Kasumi-1 (cell line): ENCODE measurements at regions not wholly inside any gene's neighbourhood (a gene's known extent, or its start where the extent isn't known, plus 50 kb on each side); places are given as distances from the start of the nearest gene placed in this dataset.
"Not testable (repeated sequence)": the region's sequence is repeated elsewhere in the genome, so short reads cannot be mapped to it uniquely, and the experiment has no call there.

Experiments used
- DNase-seq, 2 experiments: peaks; one replicate each; lab custom pipeline; 2025; lab: John Stamatoyannopoulos, UW

- no peak for DNase-seq
These were observed 1622.1 kb downstream of the STIM2 start for GRCh38 chr4:28482580-28483270.

DNA sequence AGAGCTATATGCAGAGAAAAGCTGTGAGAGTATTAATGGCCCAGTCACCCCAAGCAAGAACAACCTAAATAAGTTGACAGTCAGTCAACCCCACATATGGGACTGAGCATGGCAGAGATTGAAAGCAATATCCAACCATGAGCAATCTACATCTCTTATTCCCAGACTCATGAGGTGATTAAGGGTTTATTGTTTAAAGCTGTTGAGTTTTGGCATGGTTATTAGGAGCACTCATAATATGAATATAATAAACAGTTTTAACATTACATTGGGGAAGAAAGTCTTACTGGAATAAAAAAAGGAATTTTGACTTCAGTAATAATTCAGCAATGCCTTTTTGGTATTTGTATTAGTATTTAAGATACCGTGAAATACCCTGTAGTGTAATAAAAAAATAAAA lies 1627.4 kb downstream of the STIM2 start:
- DNase-seq, result no peak

GRCh38 chr4:28490669-28491068 lies 1630.0 kb downstream of the STIM2 start:
- no peak for DNase-seq

GRCh38 chr4:28505064-28505463 lies 1644.4 kb downstream of the STIM2 start:
- no peak for DNase-seq

DNA sequence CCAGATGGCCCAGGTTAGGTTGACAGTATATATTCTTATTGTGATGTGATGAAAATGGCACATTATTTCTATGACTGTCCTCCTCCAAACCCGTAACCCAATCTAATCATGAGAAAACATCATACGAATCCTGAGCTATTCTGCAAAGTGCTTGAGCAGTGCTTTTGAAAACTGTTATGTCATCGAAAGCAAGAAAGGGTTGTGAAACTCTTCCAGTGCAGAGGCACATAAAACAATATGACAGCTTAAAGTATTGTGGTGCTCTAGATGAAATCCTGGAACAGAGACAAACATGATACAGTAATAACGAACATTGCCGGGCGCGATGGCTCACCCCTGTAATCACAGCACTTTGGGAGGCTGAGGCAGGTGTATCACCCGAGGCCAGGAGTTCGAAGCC lies 1648.0 kb downstream of the STIM2 start:
- no peak for DNase-seq

DNA sequence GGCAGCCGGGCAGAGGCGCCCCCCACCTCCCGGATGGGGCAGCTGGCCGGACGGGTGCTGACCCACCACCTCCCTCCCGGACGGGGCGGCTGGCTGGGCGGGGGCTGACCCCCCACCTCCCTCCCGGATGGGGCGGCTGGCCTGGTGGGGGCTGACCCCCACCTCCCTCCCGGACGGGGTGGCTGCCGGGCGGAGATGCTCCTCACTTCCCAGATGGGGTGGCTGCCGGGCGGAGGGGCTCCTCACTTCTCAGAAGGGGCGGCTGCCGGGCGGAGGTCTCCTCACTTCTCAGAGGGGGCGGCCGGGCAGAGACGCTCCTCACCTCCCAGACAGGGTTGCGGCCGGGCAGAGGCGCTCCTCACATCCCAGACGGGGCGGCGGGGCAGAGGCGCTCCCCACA lies 1654.1 kb downstream of the STIM2 start:
- DNase-seq, result not testable (repeated sequence)

GRCh38 chr4:28518561-28519165 lies 1658.0 kb downstream of the STIM2 start:
- DNase-seq, result no peak

DNA sequence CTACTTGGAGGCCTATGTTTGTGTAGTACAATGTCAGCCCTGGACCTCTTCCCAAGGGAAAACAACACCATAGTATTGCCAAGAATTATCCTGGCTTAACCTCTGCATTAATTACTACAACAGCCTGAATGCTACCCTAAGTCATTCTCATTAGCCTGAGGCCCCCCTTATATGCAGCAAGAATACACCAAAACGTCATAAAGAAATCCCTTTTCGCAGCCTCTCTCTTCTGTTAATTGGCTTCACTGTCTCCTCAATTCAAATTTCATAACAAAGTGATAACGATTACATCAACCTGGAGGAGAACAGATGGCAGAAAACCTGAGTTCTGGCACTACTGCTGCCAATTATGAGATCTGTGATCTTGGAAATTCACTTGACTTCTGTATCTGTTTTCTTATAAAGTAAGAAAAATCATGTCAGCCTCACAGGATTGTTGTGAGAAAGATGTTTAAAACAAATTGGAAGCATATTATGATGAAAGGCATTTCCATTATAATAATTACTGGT lies 1663.1 kb downstream of the STIM2 start:
- DNase-seq, result no peak

DNA sequence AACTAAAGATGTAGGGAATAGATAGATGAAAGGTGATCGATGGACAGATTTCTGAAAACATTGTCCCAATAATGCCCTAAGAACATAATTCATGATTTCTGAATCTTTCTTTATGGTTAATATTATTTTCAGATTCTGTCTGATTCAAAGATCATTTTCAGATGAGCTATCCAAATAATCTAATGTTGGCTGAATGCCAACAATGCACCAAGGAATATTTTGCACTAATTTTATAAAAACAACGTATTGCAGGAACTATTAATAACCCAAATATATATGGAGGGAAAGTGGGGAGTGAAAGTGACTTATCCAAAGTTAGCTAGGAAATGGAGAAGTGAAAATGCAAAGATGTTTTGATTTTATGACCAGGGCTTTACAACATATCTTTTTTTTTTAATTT lies 1675.5 kb downstream of the STIM2 start:
- no peak for DNase-seq

DNA sequence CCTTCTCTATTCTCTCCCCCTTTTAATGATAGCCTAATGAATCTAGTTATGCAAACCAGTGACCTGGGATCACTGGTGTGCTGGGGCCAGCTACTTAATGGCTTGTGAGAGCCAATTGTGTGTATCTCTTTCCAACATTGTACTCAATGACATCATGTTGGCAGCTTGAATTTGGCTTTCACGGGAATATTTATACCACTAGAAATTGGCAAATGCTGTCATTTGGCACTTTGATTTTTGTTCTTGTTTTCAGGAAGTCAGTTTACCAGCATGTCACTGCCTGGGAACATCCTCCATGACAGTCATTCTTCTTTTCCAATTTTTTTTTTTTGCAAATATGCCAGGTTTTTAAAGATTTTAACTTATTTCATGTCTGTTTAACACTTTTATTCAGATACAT lies 1685.3 kb downstream of the STIM2 start:
- DNase-seq, result no peak

- DNase-seq, result no peak
These were observed 1687.5 kb downstream of the STIM2 start for GRCh38 chr4:28548136-28548535.

DNA sequence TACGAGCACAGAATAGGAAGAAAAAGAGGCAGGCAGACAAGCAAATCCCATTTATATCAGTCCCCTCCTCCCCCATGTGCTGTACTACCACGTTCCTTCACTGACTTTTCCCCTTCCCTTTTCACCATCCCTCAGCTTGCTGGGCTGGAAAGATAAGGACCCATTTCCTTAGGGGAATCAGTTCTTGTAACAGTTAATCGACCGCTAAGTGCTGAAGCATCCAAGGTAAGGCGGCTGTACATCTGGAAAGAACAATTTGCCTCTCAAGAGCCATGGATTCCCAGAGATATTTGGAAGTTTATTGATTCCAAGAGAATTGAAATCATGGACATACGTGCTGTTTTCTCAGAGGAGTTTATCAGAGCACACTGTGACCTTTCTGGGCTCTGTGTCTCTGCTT lies 1688.0 kb downstream of the STIM2 start:
- DNase-seq, result no peak

GRCh38 chr4:28555866-28556265 lies 1695.2 kb downstream of the STIM2 start:
- DNase-seq, result no peak

DNA sequence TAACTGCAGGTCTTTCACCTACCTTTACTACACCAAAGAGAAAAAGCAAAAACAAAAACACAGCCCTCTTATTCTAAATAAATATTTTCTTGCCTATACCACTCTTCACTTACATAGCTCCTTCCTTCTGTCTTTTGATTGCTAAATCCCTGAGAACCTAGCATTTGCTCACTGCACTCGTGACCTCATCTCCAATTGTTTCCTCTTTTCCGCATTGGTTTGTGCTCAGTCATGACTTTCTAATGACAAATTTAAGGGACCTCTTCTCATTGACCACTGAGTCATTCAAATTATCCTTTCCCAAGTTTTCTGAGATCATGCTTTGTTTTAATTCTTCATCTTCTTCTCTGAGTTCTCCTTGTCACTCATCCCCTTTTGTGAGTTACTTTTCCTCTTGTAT lies 1697.1 kb downstream of the STIM2 start:
- peak in 1 of 2 experiments; percentile 3 for DNase-seq

- DNase-seq, result no peak
These were observed 1698.3 kb downstream of the STIM2 start for GRCh38 chr4:28558895-28559294.

GRCh38 chr4:28562913-28563312 lies 1702.3 kb downstream of the STIM2 start:
- no peak for DNase-seq

- no peak for DNase-seq
These were observed 1704.8 kb downstream of the STIM2 start for GRCh38 chr4:28565396-28565795.

GRCh38 chr4:28600958-28601357 lies 1740.3 kb downstream of the STIM2 start:
- DNase-seq, result no peak

DNA sequence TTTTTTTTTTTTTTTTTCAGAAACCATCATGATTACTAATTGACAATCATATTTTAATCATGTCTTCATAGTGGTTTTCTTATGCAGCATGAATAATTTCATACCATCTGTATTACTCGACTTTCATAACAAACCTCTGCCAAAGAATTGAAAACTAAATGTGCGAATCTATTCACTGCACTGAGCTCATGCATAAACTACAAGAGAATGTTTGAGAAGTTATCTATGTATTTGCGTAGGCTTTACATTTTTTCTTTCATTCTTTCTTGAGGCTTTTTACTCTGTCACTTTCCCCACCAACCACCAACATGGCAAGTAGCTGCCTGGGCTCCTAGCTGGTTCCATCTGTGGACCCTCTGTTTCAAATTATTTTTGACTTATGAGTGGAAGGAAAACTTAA lies 1761.0 kb downstream of the STIM2 start:
- no peak for DNase-seq

DNA sequence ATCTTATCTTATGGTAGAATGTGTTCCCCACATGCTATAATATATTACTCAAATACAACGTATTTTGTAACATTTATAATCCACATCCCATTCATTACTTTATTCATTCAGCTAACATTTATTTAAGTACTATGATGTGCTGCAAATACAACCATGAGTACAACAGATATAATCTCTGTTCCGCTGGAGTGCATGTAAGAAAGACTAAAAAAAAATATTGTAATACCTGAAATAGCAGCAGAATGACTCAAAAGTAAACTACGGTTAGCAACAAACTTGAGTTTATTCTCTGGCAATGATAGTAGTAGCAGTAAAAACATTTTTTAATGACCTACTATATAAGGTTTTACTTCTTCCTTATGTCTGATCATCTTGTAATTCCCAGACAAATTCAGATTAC lies 1776.3 kb downstream of the STIM2 start:
- DNase-seq, result no peak

- DNase-seq, result no peak
These were observed 1779.1 kb downstream of the STIM2 start for GRCh38 chr4:28639747-28640146.

GRCh38 chr4:28654618-28655017 lies 1794.0 kb downstream of the STIM2 start:
- no peak for DNase-seq

DNA sequence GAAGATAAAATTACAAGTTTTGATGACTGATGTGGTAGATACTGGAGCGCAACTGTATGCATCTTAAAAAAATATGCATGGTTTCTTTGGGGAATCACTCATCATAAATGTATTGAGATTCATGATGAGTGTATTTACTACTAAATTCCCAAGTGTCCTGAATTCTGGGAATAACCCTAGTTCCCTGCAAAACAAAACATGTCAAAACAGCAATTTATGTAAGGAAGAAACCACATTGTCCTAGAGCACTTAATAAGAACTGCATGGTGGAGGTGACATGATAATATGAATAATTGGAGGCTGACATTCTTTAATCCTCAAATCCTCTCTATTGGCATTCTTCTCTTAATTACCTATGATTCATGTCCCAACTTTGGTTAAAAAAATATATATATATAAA lies 1804.7 kb downstream of the STIM2 start:
- DNase-seq, result no peak

GRCh38 chr4:28675582-28675981 lies 1814.9 kb downstream of the STIM2 start:
- no peak for DNase-seq
